CMK (cell line): ENCODE measurements at regions not wholly inside any gene's neighbourhood (a gene's known extent, or its start where the extent isn't known, plus 50 kb on each side); places are given as distances from the start of the nearest gene placed in this dataset.

Experiments used
- DNase-seq: peaks from one replicate; pipeline ENCODE4 v3.0.0-alpha.2; 2010; ENCODE audit warnings: low read depth

GRCh38 chr20:7710440-7710839 lies 229.8 kb downstream of the HAO1 start:
- DNase-seq = no peak

GRCh38 chr20:7712661-7713060 lies 227.6 kb downstream of the HAO1 start:
- DNase-seq = no peak

GRCh38 chr20:7714549-7714948 lies 225.7 kb downstream of the HAO1 start:
- DNase-seq = no peak

- DNase-seq = no peak
Observed at GRCh38 chr20:7716286-7716972, 223.8 kb downstream of the HAO1 start.

- DNase-seq = no peak
Observed at GRCh38 chr20:7722564-7722963, 217.7 kb downstream of the HAO1 start.

- no peak for DNase-seq
Observed at GRCh38 chr20:7723284-7723683, 217.0 kb downstream of the HAO1 start.

GRCh38 chr20:7728338-7728737 lies 211.9 kb downstream of the HAO1 start:
- no peak for DNase-seq

- DNase-seq = no peak
Observed at GRCh38 chr20:7734216-7734615, 206.0 kb downstream of the HAO1 start.

GRCh38 chr20:7736336-7736735 lies 203.9 kb downstream of the HAO1 start:
- no peak for DNase-seq

- DNase-seq = no peak
Observed at GRCh38 chr20:7741866-7742265, 198.4 kb downstream of the HAO1 start.

- no peak for DNase-seq
Observed at GRCh38 chr20:7742479-7742878, 197.8 kb downstream of the HAO1 start.

- no peak for DNase-seq
Observed at GRCh38 chr20:7744411-7744810, 195.8 kb downstream of the HAO1 start.

GRCh38 chr20:7748624-7749023 lies 191.6 kb downstream of the HAO1 start:
- DNase-seq = no peak

- DNase-seq = no peak
Observed at GRCh38 chr20:7754102-7754501, 186.2 kb downstream of the HAO1 start.

GRCh38 chr20:7758406-7758805 lies 181.9 kb downstream of the HAO1 start:
- DNase-seq = no peak

- no peak for DNase-seq
Observed at GRCh38 chr20:7760247-7761031, 179.8 kb downstream of the HAO1 start.

- no peak for DNase-seq
Observed at GRCh38 chr20:7765221-7765620, 175.0 kb downstream of the HAO1 start.

GRCh38 chr20:7770046-7770445 lies 170.2 kb downstream of the HAO1 start:
- no peak for DNase-seq

GRCh38 chr20:7770578-7770977 lies 169.7 kb downstream of the HAO1 start:
- DNase-seq = no peak

- DNase-seq = no peak
Observed at GRCh38 chr20:7772371-7772770, 167.9 kb downstream of the HAO1 start.

GRCh38 chr20:7773511-7773910 lies 166.7 kb downstream of the HAO1 start:
- no peak for DNase-seq

GRCh38 chr20:7775072-7775471 lies 165.2 kb downstream of the HAO1 start:
- no peak for DNase-seq

GRCh38 chr20:7776148-7776547 lies 164.1 kb downstream of the HAO1 start:
- DNase-seq = no peak

GRCh38 chr20:7790189-7790588 lies 150.1 kb downstream of the HAO1 start:
- DNase-seq = no peak
